MG63 (cell line): ENCODE measurements at regions not wholly inside any gene's neighbourhood (a gene's known extent, or its start where the extent isn't known, plus 50 kb on each side); places are given as distances from the start of the nearest gene placed in this dataset.
A peak's percentile ranks its signal among the peaks of the same experiment; 100 is the strongest.

Source experiments
- DNase-seq: peaks from one replicate; pipeline ENCODE4 v3.0.0-alpha.2; 2020
- H3K27me3 ChIP-seq: fragments of 250-450 bp; sonication (Bioruptor Pico); 2 replicates; pipeline ENCODE4 v1.5.1; 2020; ENCODE audit warnings: mild to moderate bottlenecking, moderate library complexity
- H3K36me3 ChIP-seq: fragments of 250-450 bp; sonication (Bioruptor Pico); 2 replicates; pipeline ENCODE4 v1.5.1; 2020; ENCODE audit warnings: mild to moderate bottlenecking, moderate library complexity
- H3K4me3 ChIP-seq: fragments of 250-450 bp; sonication (Bioruptor Pico); 2 replicates; pipeline ENCODE4 v1.5.1; 2020; ENCODE audit warnings: mild to moderate bottlenecking, moderate library complexity
- H3K9me3 ChIP-seq: fragments of 250-450 bp; sonication (Bioruptor Pico); 2 replicates; pipeline ENCODE4 v1.5.1; 2020; ENCODE audit warnings: mild to moderate bottlenecking, moderate library complexity

DNA sequence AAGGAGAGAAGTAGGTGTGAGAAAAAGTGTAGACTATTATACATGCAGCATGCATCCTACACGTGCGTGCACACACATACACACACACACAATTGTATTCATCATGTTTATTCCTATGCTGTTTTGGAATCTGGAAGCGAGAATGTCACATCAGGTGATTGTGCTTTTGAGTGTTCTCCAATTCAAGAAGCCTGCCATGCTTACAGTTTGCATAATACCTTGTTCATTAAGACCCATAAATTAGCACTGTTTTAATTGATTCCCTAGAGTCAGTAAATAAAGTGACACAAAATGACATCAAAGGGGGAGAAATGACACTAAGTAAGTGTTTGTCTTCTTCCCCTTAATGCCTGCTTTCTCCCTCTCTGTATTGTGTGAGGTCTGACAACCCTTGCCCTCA is 336.1 kb upstream of the IGFBP7 start:
- H3K27me3 ChIP-seq = no peaks in the 10 kb centered on the region
- no peak for DNase-seq
- H3K36me3 ChIP-seq = no peaks in the 10 kb centered on the region
- no peaks in the 10 kb centered on the region for H3K9me3 ChIP-seq
- H3K4me3 ChIP-seq = no peak overlapping the region

DNA sequence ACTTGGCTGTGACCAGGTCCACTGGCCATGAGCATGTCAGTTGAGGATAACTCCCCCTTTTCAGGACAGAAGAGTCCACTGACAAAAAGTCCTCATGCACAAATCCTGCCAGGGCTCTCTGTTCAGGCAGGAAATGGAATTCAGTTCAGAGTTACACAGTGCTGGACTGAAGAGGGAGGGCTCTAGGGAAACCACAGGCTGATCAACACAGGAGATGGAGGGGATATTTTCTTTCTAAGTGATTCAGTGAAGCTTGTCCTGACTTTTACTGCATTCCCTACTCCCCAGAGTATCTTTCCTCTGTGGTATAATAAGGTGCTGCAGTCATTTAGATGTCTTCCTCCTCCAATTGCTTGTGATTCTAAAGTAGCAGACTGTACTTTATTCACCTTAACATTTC is 335.5 kb upstream of the IGFBP7 start:
- DNase-seq = no peak
- no peaks in the 10 kb centered on the region for H3K27me3 ChIP-seq

DNA sequence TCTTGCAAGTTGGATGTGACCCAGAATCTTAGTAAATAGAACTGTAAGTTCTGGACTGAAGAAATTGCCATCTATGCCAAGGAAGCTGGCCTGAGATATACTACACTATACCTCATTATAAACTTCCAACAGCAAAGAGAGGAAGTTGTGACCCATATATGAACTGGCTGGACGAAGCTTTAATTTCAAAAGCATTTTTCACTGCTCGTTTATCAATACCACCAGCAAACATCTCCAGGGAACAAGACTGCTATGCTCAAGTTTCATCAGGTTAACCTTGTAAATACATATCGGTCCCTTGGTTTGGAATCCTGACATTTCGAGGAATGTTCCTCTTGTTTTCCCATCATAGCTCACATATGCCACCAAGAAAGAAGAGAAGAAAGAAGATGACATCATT is 334.5 kb upstream of the IGFBP7 start:
- Histone ChIP-seq H3K4me3 (no peak overlapping the region), H3K9me3 (no peaks in the 10 kb centered on the region), H3K36me3 (no peaks in the 10 kb centered on the region), H3K27me3 (no peaks in the 10 kb centered on the region)
- no peak for DNase-seq

More for the DNA sequence above, 335.5 kb upstream of the IGFBP7 start:
- Histone ChIP-seq H3K36me3 (no peaks in the 10 kb centered on the region), H3K9me3 (no peaks in the 10 kb centered on the region), H3K4me3 (no peak overlapping the region)

DNA sequence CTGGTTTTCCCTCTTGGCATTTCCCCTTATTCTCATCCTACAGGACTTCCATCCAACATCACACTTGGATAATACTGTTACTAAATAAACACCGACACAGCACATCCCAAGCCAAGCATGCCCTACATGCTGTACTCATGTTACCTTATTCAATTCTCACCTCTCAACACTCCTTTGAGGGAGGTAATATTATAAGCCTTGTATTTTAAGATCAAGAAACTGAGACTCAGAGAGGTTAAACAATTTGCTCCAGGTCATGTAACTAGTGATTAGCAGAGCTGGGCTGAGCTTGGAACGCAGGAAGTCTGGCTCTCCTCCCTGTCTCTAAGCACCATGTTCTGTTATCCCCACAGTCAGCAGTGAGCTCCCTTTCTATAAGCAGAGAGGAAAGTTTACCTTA is 333.6 kb upstream of the IGFBP7 start:
- DNase-seq = no peak
- Histone ChIP-seq H3K36me3 (no peaks in the 10 kb centered on the region), H3K27me3 (no peaks in the 10 kb centered on the region), H3K9me3 (no peaks in the 10 kb centered on the region), H3K4me3 (no peak overlapping the region)

DNA sequence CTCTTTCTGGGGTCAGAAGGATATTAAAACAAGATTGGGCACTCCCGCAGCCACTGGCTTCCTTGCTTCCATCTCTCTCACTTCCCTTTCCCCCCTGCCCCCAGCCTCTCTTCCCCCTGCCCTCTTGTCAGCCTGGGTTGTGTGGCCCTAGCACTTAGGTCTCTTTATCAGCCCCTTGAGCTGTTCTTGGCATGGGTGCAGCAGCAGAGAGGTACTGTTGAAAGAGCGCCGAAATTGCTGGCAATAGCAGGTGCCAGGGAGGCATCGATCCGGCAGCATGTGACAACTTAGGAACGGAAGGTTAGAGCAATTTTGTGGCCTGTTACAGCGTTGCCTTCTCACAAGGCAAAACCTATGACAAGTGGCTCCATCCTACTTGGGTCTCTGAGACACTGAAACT is 333.1 kb upstream of the IGFBP7 start:
- Histone ChIP-seq H3K36me3 (no peaks in the 10 kb centered on the region), H3K4me3 (no peak overlapping the region), H3K27me3 (no peaks in the 10 kb centered on the region), H3K9me3 (no peaks in the 10 kb centered on the region)
- no peak for DNase-seq

DNA sequence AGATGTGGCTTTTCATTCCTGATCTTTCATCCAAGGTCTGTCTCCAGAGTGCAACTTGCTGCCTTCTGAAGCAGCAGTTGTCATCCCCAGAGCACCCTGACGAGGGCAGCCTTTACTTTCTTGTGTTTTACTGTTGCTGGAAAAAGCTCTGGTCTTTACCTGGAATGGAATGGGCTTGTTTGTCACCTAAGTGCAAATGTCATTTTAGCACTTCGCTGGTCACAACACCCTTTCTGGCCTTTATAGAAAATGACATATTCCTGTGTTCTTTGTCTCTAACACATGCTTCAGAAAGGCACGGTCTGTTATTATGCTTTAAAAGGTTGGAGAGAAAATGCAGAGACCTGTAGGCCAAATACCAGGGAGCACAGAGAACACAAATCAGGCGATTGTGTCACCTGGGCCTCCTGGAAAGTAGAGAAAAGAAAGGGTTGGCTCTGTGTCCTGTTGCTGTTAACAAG is 332.7 kb upstream of the IGFBP7 start:
- H3K9me3 ChIP-seq = no peaks in the 10 kb centered on the region
- H3K27me3 ChIP-seq = no peaks in the 10 kb centered on the region
- H3K36me3 ChIP-seq = no peaks in the 10 kb centered on the region
- no peak for DNase-seq
- H3K4me3 ChIP-seq = no peak overlapping the region

DNA sequence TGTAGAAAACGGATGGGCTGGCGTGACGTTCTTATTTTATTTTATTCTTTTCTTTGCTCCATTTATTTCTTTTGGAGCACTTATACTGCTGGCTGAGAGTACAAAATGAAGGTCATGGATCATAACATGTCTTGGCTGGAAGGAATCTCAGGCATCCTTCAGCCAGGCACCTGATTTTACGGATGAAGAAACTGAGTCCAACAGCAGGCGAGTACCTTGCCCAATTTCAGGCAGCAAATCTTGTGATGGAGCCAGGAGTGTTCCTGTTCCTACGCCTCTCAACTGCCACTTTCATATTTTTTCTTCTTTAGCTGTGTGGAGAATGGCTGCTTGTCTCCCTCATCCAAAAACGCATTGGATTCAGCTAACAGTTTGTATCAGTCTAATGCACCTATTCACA is 332.1 kb upstream of the IGFBP7 start:
- H3K36me3 ChIP-seq = no peaks in the 10 kb centered on the region
- H3K27me3 ChIP-seq = no peaks in the 10 kb centered on the region
- no peak for DNase-seq
- no peak overlapping the region for H3K4me3 ChIP-seq
- no peaks in the 10 kb centered on the region for H3K9me3 ChIP-seq

DNA sequence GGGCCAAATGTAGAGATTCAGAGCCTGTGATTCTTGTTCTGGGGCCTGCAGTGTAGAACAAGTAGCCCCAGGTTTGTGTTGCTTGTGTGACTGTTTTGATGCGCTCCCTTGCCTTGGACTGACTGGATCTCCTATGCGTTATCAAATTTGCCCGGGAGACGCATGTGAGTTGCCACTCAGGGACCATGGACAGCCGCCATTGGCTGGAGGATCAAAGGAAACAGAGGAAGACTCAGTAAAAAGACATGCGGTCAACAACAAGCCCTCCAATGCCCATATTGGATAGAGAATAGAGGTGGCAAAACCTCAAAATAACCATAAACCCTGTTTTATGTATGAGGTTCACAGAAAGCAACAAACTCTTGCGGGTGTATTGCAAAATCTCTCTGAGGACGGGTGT is 327.5 kb upstream of the IGFBP7 start:
- Histone ChIP-seq H3K27me3 (no peaks in the 10 kb centered on the region), H3K36me3 (no peaks in the 10 kb centered on the region), H3K4me3 (no peak overlapping the region), H3K9me3 (no peaks in the 10 kb centered on the region)
- no peak for DNase-seq

DNA sequence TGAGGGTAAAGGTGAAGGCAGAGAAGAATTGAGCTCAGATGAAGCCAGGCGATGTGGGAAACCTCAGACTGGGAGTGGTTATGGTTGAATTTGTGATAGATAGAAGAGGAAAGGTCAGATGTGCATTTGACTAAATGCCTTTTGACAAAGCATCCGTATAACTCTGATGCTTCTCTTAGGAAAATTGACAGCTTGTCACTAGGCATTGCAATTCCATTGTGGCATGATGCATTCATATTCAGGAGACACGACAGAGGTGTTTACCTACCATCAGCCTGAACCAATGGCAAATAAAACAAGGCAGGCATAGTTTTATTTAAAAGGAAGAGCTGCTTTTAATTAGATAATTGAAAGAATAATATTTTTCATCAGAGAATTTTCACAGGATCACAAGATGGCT is 325.1 kb upstream of the IGFBP7 start:
- Histone ChIP-seq H3K27me3 (no peaks in the 10 kb centered on the region), H3K9me3 (no peaks in the 10 kb centered on the region), H3K36me3 (no peaks in the 10 kb centered on the region), H3K4me3 (no peak overlapping the region)
- DNase-seq = no peak

DNA sequence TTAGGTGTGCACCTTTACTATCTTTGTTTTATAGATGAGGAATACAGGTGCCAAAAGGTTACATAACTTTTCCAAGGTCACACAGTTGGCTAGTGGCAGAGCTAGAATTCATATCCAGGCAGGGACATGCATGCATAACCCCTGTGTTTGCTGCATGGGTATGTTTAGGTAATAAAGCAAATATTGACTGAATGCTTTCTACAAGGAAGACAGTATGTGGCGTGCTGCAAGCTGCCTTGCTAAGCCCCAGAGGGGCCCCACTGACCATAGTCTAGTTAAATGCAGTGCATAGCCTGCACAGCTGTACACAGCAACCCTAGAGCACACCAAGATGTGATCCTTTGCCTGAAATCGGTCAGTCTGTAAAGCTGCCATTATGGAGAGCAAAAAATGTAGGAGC is 320.5 kb upstream of the IGFBP7 start:
- Histone ChIP-seq H3K27me3 (no peaks in the 10 kb centered on the region), H3K4me3 (no peak overlapping the region), H3K9me3 (no peaks in the 10 kb centered on the region), H3K36me3 (no peaks in the 10 kb centered on the region)
- DNase-seq = no peak

DNA sequence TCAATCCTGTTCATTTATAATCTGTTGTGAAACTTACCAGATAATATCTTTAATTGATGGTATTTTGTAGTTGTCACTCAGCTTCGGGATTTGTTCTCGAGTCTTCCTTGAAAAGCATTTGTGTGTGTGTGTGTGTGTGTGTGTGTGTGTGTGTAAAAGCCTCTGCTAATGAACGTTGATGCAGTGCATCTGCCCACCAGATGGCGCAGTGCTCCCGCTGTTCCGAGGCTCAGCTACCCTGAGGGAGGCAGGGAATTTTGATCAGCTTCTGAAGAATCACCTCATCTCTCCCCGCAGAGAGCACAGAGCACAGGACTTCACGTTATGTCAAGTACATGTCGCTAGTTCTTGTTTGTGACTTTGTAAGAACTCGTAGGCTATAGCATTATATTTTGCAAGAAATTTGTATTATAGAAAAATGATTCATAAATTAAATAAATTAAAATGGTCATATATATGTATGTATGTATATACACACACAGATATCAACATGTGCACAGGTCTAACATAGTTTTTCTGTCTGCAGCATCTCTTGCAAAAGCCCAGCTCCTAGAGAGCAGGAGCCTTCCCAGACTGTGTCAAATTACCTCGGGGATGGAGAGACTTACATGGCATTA is 316.7 kb upstream of the IGFBP7 start:
- Histone ChIP-seq H3K4me3 (no peak overlapping the region), H3K9me3 (no peaks in the 10 kb centered on the region), H3K36me3 (no peaks in the 10 kb centered on the region), H3K27me3 (no peaks in the 10 kb centered on the region)
- peak; percentile 49 for DNase-seq

DNA sequence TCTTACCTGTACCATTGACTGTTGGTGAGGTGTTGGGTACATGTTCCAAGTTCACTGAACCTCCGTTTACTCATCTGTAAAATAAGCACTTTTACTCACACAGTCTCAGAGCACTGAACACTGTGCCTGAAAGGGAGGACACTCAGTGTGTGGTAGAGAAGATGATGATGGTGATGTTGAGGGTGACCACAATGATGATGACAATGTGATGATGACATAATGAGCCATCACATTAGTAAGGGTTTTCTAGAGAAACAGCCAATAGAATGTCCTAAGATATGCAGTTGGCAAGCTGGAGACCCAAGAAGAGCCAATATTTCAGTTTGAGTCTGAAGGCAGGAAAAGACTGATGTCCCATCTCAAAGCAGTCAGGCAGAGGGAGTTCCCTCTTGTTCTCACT is 315.4 kb upstream of the IGFBP7 start:
- no peaks in the 10 kb centered on the region for H3K36me3 ChIP-seq
- no peaks in the 10 kb centered on the region for H3K9me3 ChIP-seq
- no peak for DNase-seq
- H3K27me3 ChIP-seq = no peaks in the 10 kb centered on the region
- H3K4me3 ChIP-seq = no peak overlapping the region

DNA sequence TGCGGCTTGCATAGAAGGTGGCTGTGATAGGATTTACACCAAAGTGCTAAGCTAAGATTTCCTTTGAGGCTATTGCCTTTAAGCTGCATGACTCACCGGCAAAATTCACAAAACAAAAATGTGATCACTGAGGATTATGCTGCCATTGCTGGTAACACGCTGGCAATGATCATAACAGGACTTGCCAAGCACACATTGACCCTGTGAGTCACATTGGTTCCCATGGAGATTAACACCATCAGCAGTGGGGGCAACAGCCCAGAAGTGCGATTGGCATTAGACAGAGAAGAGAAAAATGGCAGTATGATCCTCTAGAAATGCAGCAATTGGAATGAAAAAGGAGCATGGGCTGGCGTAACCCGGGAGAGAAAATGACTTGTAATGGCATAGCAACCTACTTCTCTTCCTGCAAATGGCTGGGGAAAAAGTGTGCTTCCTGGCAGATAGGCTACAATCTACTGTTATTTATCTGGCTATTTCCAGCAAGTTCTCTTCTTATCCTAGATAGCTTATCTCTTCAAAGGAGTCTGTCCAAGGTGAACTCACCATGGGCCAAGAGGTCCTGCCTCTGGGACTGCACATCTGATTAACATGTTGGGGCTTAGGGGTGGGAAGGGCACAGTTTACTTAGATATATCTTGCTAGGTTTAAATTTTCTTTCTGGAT is 314.2 kb upstream of the IGFBP7 start:
- DNase-seq = peak; percentile 76
- Histone ChIP-seq H3K36me3 (no peaks in the 10 kb centered on the region), H3K9me3 (no peaks in the 10 kb centered on the region), H3K27me3 (no peaks in the 10 kb centered on the region), H3K4me3 (no peak overlapping the region)

DNA sequence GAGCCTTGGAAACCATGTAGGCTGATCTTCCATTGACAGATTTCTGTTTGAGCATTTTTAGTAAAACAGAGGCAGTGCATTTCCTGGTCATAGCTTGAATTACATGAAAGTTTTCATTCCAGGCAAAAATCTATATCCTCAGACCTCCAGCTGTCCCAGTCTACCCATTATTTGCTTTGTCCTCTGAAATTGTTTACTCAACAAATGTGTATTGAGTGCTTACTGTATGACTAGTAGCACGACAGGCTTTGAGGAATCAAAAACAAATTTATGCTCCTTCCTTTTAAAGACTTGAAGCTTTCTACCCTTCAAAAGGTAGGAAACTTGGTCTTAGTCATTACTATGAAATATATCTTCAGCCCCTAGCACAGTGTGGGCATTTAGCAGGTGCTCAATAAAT is 307.9 kb upstream of the IGFBP7 start:
- H3K36me3 ChIP-seq = no peaks in the 10 kb centered on the region
- no peaks in the 10 kb centered on the region for H3K9me3 ChIP-seq
- no peaks in the 10 kb centered on the region for H3K27me3 ChIP-seq
- DNase-seq = no peak
- H3K4me3 ChIP-seq = no peak overlapping the region

DNA sequence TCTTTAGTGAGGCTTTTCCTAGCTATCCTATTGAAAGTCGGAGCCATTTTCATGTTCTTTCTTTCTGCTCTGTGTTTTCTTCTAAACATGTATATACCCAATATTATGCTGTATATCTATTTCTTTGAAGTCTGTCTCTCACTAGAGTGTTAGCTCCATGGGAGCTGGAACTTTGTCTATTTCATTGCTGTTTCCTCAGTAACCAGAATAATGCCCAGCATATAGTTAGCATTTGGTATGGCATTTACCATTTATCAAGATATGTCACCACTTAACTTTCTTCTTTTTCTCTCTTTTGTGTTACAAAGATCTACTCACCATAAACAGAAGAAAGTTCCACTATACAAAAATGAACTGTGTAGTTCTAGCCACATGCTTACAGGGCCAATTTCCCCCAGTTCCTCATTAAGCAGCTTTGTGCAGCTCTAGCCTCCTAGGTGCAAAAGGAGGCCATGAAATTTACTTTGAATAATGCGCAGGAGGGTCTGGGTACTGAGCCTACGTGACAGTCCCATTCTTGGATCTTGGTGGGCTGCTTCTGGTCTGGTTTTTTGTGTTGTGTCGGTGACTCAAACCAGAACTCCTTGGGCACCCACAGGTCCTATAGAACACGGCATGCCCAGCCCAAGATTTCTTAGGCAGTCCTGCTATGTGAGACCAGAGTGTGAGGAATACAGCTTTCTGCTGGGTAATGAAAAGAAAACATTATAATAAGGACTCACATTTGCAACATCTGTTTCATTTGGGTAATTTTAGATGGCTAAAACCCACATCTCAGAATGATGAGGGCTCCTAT is 302.3 kb upstream of the IGFBP7 start:
- H3K27me3 ChIP-seq = no peaks in the 10 kb centered on the region
- H3K9me3 ChIP-seq = no peaks in the 10 kb centered on the region
- no peak for DNase-seq
- H3K36me3 ChIP-seq = no peaks in the 10 kb centered on the region
- H3K4me3 ChIP-seq = no peak overlapping the region

DNA sequence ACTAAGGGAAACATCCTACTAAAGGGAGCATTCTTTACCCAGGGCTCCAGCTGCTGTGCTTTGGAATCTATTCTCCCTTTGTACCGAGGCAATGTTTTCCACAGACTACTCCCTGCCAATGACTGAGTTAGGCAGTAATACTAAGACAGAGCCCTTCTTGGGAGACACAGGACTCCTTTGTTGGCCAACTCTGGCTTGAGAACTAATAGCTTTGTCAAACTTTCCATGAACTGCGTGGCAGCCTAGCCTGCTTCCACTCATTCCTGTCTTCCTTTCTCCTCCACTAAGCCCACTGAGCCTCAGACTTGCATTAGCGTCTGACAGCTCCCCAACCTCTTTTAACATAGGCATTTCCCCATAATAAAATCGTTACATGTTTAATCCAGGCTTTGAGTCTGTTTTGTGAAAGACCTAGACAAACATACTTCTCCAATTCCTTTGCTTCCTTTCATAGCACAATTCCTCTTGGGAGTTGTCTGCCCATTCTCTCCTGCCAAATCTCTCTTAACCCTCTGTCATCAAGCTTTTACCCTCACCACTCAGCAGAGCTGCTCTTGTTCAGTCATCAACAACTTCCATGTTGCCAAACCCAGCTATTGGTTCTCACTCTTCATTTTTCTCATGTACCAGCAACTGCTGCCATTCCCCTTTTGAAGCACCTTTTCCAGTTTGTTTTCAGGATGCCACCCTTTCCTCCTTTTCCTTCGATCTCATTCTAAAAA is 300.3 kb upstream of the IGFBP7 start:
- no peaks in the 10 kb centered on the region for H3K27me3 ChIP-seq
- H3K36me3 ChIP-seq = no peaks in the 10 kb centered on the region
- no peaks in the 10 kb centered on the region for H3K9me3 ChIP-seq
- DNase-seq = no peak
- no peak overlapping the region for H3K4me3 ChIP-seq

DNA sequence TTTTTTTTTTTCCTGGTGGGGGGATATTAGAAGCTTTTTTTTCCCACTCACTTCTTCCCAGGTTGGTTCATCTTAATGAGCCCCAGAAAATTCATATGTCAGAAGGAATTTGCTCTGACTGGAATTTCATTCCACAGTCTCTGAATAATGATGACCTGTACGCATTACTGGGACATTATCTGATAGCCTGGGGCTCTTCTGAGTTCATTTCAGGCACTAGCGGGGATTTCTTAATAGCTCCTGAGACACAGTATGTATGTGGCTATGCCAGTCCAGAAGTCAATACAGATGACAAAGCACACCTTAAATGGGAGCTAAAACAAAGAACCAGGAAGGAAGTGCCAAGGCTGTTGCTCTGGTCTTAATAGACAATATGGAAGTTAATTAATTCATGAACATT is 295.2 kb upstream of the IGFBP7 start:
- Histone ChIP-seq H3K4me3 (no peak overlapping the region), H3K27me3 (no peaks in the 10 kb centered on the region), H3K36me3 (no peaks in the 10 kb centered on the region), H3K9me3 (no peaks in the 10 kb centered on the region)
- peak; percentile 2 for DNase-seq
